HK-2 (cell line): ENCODE measurements at regions not wholly inside any gene's neighbourhood (a gene's known extent, or its start where the extent isn't known, plus 50 kb on each side); places are given as distances from the start of the nearest gene placed in this dataset.

ENCODE experiments used
- DNase-seq: peaks from one replicate; pipeline ENCODE4 v3.0.0-alpha.2; 2018; ENCODE audit not compliant: unreplicated experiment

DNA sequence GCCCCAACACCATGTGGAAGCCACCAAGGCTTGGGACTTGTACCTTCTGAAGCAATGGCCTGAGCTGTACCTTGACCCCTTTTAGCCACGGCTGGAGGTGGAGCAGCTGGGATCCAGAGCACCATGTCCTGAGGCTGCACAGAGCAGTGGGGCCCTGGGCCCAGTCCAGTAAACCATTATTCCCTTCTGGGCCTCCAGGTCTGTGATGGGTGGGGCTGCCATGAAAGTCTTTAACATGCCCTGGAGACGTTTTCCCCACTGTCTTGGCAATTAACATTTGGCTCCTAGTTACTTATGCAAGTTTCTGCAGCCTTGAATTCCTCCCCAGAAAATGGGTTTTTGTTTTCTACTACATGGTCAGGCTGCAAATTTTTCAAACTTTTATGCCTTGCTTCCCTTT is 323.7 kb upstream of the ZP4 start:
- no peak for DNase-seq

DNA sequence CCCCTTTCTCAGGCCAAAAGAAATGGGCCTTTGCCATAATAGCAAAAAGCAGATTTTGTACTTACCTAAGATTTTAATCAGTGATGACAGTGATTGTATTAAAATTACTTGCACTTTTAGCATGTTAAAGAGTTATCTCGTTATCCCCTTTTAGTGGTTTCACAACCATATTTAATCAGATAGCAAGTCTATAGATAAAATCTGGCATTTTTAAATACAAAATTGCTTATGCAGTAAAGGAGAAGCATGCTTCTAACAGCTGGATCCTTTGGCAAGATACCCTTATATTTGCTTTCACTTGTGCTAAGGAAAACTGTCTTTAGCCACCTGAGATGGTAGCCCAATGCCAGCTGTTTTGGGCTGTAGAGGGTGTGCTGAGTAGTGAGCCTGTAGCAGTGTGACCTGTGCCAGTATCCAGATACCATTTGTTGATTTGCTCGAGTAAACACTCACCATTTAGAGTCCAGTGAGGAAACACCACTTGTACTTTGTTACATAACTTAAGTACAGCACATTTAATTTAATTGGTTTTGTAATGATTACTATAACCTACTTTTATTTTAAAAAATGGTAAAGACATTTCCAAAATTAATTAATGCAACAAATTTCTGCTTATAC is 314.4 kb upstream of the ZP4 start:
- no peak for DNase-seq

DNA sequence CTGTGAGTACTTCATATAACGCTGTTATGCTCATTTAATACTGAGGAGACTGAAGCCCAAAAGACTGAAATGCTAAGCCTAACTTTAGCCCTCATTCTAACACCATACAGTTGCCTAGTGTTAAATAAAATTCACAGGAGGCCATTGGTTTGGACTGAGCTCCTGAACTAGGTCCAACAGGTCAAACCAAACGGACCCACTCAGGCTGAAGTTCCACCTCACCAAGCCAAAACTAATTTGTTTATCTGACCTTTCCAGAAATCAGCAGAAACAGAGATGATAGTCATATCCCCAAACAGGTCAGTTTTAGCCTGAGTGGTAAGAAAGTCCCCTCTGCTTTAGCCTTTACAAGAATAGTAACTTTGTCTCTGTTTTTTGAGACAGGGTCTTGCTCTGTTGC is 311.3 kb upstream of the ZP4 start:
- no peak for DNase-seq

DNA sequence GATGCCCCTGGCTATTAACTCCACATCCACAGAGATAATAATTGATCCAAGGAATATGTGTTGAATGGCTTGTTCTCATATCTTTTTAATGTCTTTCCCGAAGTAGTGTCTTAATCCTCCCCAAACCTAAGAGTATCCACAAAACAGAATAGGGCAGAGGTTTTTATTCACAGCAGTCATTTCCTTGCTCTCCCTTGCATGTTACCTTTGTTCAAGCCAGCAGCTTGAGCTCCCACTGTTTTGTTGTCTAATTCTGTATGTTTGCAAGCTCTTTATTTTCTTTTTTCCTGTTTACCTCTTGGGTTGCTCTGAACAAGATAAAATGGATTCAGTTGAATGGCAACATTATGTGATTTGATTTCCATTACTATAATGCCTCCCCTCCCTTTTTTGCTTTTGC is 308.6 kb upstream of the ZP4 start:
- no peak for DNase-seq

DNA sequence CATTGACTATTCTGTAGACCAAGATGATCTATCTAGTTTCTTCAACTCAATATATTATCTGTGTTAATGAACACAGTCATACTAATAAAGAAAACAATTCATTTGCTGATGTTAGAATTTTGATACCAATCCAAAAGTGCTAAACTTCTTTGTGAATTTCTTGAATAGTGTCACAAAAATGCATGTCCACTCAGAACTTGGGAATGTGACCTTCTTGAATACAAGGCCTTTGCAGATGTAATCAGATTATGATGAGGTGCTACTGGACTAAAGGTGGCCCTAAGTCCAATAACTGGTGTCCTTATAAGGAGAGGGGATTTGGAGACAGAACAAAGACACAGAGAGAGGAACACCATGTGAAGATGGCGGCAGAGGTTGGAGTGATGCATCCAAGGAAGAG is 305.8 kb upstream of the ZP4 start:
- no peak for DNase-seq

DNA sequence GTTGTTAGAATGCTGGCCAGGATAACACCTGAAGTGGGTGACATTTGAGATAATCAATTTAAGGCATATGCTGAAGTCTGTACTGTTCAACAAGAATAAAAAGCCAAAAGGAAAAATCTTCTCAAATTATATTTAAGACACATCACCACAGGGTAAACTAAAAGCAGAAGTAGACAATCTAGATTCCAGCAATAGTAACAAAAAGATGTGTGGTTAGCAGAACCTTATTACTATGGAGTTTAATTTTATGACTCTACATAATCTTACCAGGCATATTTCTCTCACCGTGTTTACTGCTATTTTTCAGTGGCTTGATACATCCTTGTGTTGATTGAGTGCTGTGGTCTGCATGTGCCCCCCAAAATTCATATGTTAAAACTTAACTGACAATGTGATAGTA is 300.4 kb upstream of the ZP4 start:
- DNase-seq, result no peak

DNA sequence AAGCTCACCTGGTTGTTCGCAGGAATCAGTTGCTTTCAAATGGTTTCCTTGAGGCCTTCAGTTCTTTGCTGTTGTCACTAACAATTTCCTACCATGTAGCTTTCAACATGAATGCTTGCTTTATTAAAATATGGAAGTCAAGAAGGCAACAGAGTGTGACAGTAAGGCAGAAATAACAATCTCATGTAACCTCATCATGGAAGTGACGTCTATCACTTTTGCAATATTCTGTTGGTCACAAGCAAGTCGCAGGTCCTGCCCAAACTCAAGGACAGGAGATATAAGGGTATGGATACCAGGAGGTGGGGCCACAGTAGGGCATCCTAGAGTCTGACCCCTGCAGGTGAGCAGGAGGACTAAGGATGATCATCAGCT is 296.8 kb upstream of the ZP4 start:
- no peak for DNase-seq

DNA sequence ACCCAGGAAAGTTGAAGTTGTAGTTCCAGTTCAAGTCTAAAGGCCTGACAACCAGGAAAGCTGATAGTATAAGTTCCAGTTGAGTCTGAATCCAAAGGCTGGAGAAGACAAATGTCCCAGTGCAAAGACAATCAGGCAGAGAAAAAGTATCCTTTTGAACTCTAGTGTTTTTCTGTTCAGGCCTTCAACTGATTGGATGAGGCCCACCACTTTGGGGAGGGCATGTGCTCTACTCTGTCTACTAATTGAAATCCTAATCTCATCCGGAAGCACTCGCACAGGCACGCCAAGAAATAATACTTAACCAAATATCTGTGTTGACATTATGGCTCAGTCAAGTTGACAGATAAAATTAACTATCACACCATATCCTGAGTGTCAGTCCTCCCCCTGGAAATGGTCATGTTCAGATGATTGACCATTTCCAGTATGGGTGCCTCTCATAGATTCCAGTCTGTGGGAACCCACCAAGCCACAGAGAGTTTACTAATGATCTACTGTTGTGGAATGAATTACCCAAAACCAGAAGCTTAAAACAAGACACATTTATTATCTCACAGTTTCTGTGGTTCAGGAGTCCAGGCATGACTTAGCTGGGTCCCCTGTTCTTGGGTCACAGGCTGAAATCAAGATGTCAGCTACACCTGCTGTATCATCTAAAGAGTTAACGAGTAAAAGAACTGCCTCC is 296.3 kb upstream of the ZP4 start:
- DNase-seq, result no peak

DNA sequence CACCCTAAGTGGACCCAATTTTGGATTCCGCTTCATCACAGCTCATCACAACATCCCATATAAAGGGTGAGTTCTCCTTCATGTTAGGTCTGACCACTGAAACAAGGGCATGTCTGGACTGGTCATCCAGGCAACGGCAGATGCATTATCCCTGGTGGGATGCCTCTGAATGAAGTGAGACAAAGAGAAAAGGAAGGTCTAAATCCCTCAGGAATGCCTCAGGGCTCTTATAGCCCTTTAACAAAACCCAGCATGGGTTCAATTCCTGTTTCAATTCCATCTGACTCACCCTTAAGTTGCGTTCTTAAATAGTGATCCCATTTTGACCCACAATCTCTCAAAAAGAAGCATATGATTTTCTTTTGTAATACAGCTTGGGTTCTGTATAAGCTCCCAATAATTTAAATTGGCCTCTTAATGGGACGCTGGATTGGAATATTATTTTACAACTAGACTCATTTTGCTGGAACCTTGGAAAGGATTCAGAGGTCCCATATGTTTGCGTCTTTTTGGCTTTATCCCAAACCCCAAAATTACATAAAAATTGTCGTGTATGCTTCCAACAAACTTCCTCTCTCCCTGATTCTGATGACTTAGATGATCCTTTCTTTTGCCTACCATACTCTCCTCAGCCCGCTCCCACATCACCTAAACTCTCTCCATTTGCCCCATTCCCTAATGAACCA is 287.4 kb upstream of the ZP4 start:
- no peak for DNase-seq

DNA sequence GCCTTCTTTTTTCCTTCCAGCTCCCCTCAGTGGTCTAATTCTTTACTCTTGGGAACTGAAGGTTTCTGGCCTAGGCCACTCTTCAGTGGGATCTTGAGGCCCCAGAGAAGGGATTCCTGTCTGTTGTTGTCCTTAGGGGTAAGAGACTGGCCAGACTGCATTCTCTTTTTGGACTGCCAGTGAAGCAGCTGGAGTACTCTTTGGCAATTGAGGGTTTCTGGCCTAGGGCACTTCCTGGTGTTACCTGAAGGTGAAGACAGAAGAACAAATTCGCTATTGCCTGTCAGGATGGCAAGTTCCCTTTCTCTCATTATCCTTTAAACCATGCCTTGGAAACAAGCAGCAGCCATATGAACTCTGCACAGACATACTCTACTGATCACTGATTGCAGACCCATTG is 286.6 kb upstream of the ZP4 start:
- no peak for DNase-seq

DNA sequence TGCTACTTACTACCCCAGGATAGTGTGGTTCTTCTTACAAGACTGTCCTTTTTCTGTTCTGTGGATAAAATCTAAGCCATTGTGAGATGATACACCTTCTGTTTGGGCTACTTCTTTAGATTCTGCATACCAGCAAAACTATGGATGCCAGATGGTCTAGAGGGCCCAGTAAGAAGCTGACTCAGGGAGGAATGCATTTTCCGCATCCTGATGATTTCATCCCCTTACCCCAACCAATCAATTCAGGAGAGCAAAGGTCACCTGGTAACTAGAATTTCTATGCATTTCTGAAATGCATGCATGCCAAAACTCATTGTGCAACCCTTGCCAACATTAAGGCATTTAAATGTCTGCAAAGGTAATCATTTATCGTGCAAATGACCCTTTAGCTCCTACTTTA is 285.7 kb upstream of the ZP4 start:
- no peak for DNase-seq

DNA sequence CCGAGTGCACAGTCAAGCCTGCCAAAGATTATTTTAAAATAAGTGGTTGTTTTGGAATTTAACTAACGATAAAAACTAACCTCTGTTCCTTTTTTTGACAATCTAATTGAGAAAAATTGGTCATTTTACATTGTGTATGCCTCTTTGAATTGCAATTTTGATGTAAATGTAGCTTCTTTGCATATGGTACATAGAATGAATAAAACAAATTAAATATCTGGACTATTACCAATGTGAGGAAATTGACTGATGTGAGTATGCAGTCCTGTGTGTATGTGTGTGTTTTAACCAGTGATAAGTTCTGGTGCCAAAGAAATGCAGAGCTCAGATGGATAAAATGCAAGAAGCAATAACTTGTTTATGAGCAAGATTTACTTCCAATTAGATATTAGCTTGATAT is 281.3 kb upstream of the ZP4 start:
- no peak for DNase-seq

DNA sequence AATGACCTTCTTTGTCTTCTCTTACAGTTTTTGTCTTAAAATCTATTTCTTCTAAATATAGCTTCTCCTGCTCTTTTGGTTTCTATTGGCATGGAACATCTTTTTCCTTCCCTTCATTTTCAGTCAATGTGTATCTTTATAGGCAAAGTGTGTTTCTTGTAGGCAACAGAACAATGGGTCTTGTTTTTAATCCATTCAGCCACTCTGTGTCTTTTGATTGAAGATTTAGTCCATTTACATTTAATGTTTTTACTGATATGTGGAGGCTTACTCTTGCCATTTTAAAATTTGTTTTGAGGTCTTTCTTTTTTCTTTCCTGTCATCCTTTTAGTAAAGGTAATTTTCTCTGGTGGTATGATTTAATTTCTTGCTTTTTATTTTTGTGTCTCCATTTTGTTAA is 271.2 kb upstream of the ZP4 start:
- DNase-seq, result no peak

DNA sequence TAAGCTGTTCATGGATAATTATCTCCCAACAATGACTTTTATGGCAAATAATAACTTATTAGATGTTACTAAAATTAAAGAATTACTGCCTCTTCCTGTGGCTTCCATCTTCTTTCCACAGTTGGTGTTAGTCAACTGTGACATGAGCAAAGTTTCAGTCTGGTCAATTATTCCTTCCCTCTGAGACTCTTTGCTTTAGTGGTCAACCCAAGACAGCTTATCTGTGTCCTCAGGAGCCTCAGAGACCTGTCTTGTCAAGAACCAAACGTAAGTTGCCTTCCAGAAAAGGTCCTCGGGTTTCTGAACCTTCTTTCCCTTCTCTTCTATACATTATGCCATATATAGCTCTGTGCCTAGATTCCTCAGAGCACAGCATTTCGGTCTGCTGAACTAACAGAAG is 263.2 kb upstream of the ZP4 start:
- DNase-seq, result no peak

DNA sequence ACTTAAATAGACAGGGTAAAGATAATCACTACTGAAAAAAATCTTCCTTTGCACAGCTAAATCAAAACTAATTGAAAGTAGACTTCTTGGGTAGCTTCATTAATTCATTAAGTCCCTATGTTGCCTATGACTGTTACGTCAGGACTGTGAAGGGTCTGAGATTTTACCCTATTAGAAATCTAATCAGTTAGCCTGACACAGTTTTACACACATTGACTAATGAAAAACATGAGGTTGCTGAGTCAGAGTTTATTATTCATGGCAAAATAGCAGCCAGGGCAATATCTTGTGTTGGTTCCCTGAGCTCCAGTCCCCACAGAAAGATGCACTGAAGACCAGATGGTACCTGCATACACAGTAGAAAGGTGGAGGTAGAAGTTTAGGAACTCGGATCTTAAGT is 262.5 kb upstream of the ZP4 start:
- no peak for DNase-seq

DNA sequence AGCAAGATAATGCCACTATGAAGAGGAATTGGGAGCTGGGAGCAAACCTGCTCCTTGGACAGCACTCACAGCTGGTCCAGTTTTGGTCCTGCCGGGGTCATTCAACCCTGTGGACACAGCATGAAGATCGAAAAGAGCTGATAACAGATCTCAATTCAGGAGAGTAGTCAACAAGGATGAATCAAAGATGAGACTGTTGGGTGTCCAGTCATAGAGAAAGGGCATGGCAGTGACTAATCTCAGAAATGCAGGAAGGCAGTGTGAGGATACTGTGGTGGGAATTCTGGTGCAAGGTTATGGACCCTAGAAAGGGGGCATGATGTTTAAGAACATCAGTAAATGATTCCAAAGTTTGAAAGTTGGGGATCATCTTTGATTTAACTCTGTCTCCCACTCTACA is 261.4 kb upstream of the ZP4 start:
- no peak for DNase-seq

DNA sequence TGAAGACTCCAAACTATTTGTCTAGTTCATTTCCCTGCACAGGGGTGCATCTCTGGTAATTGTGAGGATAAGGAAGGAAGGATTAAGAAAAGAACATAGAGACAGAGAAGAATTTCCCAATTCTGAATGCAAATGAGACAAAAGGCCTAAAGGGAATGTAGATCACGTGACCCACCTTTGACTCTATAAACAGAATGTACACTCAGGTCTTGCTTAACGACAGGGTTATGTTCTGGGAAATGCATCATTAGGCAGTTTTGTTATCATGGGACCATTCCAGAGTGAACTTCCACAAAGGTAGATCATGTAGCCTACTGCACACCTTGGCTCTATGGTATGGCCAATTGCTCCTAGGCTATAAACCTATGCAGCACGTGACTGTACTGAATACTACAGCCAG is 252.3 kb upstream of the ZP4 start:
- no peak for DNase-seq

DNA sequence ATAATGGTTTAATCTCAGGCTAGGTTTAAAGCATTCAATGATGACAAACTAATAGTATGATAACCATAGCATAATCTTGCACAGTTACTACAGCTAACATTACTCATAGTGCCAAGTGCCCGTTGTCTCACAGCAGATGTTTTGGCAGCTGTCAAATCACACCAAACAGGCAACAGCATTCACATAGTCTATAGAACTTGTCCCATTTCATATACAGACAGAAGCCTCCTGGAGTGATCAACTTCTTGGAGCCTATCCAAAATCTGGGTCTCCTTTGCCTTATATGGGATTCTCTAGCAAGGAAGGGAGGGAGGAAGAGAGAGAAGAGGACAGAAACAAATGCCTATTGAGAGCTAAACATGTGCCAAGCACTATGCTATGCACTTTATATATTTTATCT is 250.6 kb upstream of the ZP4 start:
- DNase-seq, result no peak

DNA sequence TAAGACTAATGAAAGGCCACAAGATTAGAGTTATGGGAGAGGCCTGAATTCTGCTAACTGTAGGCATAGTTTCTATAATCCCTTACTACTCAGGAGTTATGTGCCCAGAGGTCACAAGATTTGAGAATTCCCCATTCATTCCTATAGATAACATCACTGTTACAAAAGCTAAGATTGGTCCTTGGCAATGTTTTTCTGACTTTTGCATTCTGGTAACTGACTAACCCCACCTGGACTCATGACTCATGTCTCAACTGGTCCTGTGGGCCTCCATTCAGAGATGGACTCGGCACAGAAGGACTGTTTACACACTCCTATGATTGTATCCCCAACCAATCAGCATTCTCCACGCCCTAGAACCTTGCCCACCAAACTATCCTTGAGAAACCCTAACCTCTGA is 249.0 kb upstream of the ZP4 start:
- DNase-seq, result no peak

DNA sequence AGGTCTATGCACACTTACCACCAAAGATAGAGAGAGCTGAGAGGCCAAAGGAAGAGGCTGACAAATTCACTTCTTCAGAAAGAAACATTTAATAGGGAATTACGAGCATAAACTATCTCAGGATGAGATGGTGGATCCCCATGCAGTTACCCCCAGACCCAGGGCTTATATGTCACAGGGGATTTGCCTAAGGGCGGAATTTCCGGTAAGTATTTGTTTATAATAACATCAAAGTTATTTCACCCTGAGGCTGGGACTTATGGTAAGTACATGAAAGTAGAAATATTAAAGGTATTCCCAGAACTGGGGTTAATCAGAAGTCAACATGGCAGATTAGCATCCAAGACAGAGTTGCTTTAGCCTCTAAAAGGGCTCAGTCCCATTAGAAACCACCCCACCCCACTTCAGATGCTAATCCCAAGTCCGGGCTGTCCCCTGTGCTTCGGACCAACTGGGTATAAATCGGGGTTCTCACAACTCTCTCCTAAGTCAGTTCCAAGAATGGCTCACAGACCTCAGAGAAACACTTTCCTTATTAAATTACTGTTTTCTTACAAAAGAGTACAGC is 247.4 kb upstream of the ZP4 start:
- no peak for DNase-seq

DNA sequence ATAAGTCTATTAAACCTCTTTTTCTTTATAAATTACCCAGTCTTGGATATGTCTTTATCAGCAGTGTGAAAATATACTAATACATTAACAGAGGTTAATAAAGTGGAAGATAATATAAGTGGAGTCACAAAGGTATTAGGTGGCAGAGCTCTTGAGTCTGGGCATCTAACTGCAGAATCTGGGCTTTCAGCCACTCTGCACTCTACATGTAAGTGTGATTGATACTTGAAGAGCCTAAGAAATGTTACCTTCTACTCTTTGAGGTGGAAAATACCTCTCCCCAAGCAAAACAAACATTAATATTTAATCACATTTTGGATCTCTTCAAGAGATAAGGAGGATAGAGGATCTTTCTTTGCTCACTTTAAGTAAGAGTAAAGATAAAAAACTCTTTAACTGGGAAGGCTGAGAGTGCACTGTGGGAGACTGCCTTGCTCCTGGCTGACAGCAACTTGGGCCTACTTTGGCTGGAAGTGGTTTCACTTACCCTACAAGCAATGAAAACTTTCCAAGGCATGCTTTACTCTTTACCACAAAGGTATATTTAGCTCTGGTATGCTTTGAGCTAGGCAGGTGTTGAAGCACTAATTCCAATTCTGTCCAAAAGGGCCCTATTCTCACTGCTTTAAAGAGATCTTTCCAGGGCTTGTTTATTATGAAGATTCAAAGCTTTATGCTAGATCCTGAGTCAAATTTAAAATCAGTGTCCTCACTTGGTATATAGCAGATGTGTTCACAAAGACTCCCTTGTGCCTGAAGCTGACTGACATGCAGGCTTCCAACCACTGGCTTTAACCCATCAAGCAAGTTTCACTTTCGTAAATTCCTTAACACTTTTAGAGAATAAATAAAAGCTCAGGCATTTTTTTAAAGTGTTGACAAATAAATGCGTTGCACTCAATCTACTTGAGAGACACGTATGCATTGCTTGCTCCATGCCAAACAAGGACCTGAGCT is 245.3 kb upstream of the ZP4 start:
- DNase-seq, result peak; percentile 24

DNA sequence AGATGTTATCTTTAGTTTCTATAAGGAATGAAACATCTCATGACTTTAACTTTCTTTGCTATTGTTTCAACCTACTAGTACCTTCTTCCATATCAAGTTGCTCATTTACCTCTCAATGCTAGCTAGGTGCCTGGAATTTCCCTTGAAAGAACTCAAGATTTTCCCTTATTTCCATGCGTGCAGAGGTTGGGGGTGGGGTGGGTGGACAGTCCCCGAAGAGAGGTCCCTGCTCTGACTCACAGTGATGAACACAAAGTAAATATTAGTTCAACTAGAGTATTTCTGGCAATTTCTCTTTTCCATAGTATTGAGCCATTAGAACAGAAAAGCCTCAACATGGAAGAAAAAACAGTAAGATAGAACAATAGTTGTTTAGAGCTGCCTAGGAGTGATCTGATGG is 239.0 kb upstream of the ZP4 start:
- DNase-seq, result peak; percentile 48
